SK-N-MC (cell line): ENCODE measurements at regions not wholly inside any gene's neighbourhood (a gene's known extent, or its start where the extent isn't known, plus 50 kb on each side); places are given as distances from the start of the nearest gene placed in this dataset.

Experiments used
- EZH2 ChIP-seq: fragments of 200-600 bp; sonication (generic); IDR thresholded peaks from one replicate; pipeline ENCODE4 v1.6.1; 2017; ENCODE audit warnings: antibody characterized with exemption
- FOXP2 ChIP-seq: optimal IDR thresholded peaks from 2 replicates; pipeline ENCODE3; 2011; ENCODE audit warnings: mild to moderate bottlenecking, moderate library complexity; ENCODE audit not compliant: insufficient read depth; ENCODE audit errors: extremely low read length, control extremely low read depth
- POLR2AphosphoS5 ChIP-seq: IDR thresholded peaks from 2 replicates; pipeline ENCODE4 v1.6.1; 2012; ENCODE audit warnings: mild to moderate bottlenecking, low read depth, low read length, borderline replicate concordance

DNA sequence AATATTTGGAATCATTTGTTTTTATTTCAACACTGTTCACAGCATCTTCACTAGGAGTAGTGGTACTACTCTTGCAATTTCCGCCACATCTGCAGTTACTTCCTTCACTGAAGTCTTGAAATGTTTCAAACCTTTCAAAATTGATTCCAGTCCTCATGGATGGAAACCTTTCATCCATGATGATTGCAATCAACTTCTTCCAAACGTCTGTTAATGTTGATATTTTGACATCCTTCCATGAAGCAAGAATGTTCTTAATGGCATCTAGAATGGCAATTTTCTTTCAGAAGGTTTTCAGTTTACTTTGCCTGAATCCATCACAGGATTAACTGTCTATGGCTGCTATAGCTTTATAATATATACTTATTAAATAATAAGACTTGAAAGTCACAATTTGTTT lies 736.8 kb upstream of the CA10 start:
- TF ChIP-seq POLR2AphosphoS5 (no peak), EZH2 (no peak), FOXP2 (no peak)
